T47D (cell line): ENCODE measurements at regions not wholly inside any gene's neighbourhood (a gene's known extent, or its start where the extent isn't known, plus 50 kb on each side); places are given as distances from the start of the nearest gene placed in this dataset.

ENCODE experiments used
- DNase-seq, 2 experiments: peaks; one replicate each; pipeline versions ENCODE4 v3.0.0 to v3.0.0-alpha.2; 2011 to 2012; ENCODE audit warnings: low read depth in 1 of 2, low spot score in 1 of 2
- JUND ChIP-seq: IDR thresholded peaks from 2 replicates; pipeline ENCODE4 v1.6.1; 2012; ENCODE audit warnings: low read depth
- in situ Hi-C: cut with HindIII; loops from 2 replicates; pipeline ENCODE4 v1.10.0; 2016; ENCODE audit warnings: low sequenced_read_pairs, low pct_unique_long_range_greater_than_20kb

DNA sequence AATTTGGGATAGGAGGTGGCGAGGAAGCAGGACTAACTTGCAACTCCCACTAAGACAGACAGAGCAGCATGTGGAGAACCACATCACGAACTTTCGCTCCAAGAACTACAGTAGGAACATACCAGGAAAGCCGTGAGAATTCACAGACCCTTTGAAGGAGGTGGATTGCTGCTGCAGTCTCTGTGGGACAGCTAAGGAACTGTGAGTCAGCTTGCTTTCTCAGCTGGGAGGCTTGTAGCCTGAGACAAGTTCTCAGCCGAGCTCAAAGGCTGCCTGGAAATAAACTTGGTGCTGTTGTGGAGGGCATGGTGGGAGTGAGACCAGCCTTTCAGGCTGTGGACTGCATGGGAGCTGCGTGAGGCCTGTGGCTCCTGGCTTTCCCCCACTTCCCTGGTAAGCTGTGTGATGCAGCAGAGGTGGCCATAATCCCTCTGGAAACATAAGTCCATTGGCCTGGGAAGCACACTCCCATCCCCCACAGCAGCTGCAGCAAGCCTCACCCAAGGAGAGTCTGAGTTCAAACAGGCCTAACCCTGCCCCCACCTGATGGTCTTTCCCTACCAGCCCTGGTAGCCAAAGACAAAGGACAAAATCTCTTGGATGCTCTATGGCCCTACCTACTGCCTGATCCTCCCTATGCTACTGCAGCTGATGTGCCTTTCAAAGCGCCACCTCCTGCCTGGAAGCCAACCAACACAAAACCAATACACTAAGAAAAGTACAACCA lies 441.1 kb upstream of the HTR2A start:
- in situ Hi-C loops: no loop called here
- no peak for DNase-seq
- no peak for TF ChIP-seq JUND

DNA sequence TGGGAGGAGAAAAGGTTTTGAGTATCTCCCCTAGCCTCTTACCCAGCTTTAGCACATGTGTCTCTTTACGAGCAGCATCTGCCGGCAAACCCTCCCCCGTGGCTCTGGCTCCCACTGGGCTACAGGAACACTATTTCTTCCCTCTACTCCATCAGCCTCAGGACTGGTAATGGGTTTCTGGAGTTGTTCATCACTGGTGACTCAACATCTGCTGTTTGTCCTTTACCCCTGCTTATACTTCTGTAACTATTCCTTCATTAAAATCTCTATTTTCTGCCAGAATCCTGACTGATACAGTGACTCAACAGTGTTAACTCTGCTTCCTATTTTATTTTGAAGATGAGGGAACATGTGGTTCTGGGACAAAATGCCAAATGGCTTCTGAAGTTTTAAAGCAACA lies 437.3 kb upstream of the HTR2A start:
- DNase-seq: no peak
- no peak for TF ChIP-seq JUND
- in situ Hi-C loops: no loop called here

DNA sequence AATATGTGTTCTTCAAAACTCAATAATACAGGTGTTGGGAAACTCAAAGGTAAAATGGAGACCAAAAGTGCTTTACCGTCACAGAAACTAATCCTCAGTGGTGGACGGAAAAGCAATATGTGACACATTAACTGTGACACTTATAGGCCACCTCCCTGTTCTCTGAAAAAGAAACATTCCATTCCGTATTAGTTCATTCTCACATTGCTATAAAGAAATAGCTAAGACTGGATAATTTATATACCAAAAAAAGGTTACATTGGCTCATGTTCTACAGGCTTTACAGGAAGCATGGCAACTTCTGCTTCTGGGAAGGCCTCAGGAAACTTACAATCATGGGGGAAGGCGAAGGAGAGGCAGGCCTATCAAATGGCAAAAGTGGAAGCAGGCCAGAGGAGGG lies 435.3 kb upstream of the HTR2A start:
- TF ChIP-seq JUND: no peak
- no peak for DNase-seq
- in situ Hi-C loops: no loop called here

DNA sequence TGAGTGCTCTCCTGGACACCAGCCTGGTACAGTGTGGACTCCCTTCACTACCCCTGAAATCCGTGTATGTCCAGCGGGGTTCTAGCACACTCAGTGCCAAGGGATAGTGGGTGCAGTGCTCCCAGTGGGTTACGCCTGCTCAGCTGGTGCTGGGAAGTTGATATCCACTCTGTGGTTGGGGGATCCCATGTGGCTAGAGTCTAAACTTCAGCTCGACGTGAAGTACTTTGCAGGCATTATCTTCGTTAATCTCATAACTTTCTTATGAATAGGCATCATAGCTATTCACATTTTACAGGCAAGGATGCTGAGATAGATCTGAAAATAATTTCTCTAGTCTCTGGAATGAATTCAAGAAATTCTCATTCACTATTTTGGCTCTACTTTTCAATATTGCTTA lies 433.2 kb upstream of the HTR2A start:
- in situ Hi-C loops: no loop called here
- no peak for DNase-seq
- TF ChIP-seq JUND: no peak

DNA sequence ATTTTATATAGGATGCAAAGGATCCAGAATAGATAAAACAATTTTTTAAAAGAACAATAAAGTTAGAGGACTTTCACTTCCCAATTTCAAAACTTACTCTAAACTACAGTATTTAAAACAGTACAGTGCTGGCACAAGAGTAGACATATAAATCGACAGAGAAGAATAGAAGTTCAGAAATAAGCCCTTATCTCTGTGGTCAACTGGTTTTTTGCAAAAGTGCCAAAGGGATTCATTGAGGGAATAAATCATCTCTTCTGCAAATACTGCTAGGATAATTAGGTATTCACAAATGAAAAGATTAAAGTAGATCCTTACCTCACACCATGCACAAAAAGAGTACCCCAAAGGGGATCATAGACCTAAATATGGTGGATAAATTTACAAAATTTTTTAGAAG lies 431.0 kb upstream of the HTR2A start:
- DNase-seq: no peak
- in situ Hi-C loops: no loop called here
- TF ChIP-seq JUND: no peak

DNA sequence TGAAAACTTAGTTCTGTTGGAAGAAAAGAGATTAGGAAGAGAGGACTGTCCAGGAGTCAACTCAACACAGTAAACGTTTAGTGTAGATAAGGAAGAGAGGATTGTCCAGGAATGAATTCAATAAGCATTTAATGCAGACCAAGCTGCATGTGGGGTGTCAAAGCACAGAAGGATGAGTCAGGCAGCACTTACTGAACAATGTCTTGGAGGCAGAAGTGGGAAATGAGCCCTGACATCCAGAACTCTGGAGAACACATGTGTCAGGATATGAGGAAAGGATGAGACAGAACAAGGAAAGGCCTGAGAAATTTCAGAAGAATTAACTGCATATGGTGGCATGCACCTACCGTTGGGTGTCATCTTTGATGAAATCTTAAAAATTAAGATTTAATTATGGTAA lies 429.2 kb upstream of the HTR2A start:
- TF ChIP-seq JUND: no peak
- DNase-seq: no peak
- in situ Hi-C loops: no loop called here

DNA sequence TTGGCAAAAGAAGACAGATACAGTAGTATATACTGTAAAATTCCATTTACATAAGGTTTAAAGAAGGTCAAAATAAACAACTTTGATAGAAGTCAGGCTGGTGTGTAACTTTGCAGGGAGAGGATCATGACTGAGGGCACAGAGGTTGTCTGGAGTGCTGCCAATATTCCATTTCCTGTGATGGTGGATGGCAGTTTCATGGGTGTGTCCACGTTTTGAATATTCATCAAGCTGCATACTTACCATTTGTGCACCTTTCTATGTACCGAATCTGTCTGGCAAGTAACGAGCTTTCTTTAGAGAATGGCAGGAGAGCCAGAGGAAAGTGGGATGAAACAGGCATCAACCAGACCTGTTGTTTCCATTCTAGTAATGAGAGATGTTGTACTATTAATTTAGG lies 420.5 kb upstream of the HTR2A start:
- DNase-seq: no peak
- TF ChIP-seq JUND: no peak
- in situ Hi-C loops: no loop called here

DNA sequence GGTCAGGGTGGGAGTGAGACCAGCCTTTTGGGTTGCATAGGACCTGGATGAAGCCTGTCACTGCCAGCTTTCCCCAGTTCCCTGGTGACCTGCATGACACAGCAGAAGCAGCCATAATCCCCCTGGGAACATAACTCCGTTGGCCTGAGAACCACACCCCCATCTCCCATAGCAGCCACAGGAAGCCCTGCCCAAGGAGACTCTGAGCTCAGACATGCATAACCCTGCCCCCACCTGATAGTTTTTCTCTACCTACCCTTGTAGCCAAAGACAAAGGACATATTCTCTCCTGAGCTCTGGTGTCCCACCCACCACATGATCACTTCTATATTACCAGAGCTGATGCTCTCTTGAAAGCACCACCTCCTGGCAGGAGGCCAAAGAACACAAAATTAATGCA lies 413.5 kb upstream of the HTR2A start:
- no peak for DNase-seq
- no peak for TF ChIP-seq JUND
- in situ Hi-C loops: no loop called here

DNA sequence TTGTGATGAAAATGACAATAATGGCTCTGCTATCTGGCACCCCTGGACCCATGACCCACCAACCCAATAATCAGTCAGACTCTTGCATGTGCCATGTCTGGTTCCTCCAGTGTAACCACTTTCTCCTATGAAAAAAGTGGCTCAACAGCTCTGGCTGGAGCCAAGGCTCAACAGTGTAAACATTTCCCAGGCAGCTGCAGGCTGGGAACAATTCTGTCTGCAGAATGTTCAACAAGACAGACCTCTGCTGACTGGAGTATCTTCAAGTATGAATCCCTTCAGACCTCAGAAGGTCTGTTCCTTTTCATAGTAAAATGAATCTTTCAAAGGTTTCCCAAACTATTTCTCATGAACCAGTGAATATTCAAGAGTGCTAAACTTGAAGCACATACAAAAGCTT lies 410.1 kb upstream of the HTR2A start:
- DNase-seq: peak in 1 of 2 experiments; percentile 63
- in situ Hi-C loops: no loop called here
- no peak for TF ChIP-seq JUND

DNA sequence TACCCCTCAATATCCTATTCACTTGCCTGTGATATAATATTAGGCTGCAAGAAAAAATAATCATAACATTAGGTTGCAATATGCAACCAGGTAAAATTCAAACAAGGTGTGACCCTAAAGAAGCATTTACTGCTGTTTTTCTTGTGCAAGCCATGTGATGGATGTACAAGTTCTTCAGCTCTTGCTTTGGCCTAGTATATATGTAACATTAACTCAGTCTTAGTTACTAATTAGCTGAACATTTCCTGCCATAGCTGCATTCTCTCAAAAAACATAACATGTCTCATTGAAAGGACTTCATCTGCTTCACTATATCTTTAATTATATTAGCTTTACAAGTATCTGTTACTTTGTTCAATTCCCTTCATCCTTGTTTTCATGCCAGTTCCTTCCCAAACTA lies 406.8 kb upstream of the HTR2A start:
- no peak for DNase-seq
- no peak for TF ChIP-seq JUND

DNA sequence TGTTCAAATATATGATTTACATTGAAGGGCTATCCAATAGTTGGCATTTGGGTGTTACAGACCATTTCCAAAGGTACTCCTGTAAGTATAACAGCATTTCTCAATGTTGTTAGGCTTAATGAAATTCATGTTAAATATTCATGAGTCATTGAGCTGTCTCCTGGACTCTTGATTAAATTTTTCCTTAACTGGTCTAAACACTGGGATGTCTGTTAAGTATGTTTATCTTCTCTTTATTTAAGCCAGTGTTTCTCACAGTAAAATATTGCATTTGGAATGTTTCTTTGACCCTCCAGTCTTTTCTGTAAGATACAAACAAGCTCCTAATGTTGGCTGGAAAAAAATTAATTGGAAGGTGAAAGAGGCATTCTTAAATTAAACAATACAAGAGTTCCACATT lies 402.5 kb upstream of the HTR2A start:
- TF ChIP-seq JUND: no peak
- in situ Hi-C loops: no loop called here
- no peak for DNase-seq

More for the DNA sequence above, 406.8 kb upstream of the HTR2A start:
- in situ Hi-C loops: no loop called here

DNA sequence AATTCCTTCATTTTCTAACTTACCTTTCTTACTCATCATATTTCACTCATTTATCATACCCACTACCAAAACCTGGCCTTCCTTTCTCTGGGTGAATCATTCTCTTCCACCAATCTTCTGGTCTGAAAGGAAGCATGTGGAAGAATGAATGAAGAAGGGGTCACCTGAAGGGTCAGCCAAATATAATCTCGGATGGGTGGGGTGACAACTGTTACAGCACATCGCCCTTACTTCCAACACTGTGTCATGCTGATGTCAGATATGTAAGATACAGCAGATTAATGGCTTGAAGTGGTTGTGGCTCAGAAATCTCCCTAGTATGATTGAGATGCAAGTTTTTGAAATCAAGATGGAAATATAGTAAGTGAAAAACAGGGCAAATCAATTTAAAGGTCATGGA lies 401.7 kb upstream of the HTR2A start:
- no peak for TF ChIP-seq JUND
- DNase-seq: no peak
- in situ Hi-C loops: no loop called here

DNA sequence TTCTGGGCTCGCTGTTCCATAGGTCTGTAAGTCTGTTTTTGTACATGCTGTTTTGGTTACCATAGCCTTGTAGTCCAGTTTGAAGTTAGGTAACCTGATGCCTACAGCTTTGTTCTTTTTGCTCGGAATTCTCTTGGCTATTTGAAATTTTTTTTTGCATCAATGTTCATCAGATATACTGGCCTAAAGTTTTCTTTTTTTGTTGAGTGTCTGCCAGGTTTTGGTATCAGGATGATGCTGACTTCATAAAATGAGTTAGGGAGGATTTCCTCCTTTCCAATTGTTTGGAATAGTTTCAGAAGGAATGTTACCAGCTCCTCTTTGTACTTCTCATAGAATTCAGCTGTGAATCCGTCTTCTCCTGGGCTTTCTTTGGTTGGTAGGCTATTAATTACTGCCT lies 397.8 kb upstream of the HTR2A start:
- TF ChIP-seq JUND: no peak
- in situ Hi-C loops: no loop called here
- DNase-seq: no peak

DNA sequence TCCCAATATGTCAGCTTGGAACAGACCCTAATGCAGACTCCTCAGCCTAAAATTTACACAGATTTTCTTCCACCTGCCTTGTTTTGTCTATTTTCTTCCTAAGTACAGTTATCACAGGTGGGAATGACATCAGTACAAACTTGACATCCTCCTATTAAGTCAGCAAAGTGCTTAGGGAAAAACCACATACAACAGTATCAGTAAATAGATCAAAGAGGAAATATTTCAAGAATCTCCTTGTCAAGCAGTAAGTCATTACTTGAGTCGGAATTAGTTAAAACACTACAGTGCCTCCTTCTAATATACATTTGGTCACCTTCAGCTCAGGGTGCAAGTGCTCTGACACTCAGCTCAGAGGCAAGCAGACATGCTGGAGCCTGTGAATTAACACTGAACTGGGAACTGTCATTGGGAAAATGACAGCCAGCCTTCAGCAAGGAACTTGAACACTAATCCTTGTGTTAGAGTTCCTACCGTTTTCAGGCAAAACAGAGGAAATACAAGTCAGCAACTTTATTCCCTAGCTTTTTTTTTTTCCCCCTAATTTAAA lies 394.3 kb upstream of the HTR2A start:
- TF ChIP-seq JUND: no peak
- in situ Hi-C loops: no loop called here
- DNase-seq: peak in 1 of 2 experiments; percentile 22

DNA sequence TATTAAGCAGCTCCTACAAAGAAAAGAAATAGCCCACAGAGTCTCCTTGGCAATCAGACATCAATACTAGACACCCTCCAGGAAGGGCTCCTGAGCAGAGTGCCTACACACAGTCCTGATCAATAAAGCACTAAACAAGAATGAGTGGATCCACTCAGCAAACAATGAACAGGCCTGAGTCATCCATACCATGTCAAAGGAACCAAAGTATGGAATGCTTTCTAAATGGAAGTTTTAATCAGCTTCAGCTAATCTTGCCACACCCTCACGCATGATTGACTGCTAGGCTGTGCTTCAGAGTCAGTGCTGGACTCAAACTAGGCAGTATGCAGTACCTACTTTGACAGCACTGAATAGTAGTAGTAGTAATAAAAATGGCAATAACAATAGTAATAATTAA lies 392.7 kb upstream of the HTR2A start:
- no peak for DNase-seq
- in situ Hi-C loops: no loop called here
- TF ChIP-seq JUND: no peak
